CD4-positive, alpha-beta T cell treated with Interleukin-21 for 1 hour (primary cell): ENCODE measurements at regions not wholly inside any gene's neighbourhood (a gene's known extent, or its start where the extent isn't known, plus 50 kb on each side); places are given as distances from the start of the nearest gene placed in this dataset.
A peak's percentile ranks its signal among the peaks of the same experiment; 100 is the strongest.

Source experiments
- DNase-seq: peaks from one replicate; pipeline ENCODE4 v3.0.0-alpha.2; 2020

GRCh38 chr13:106744516-106744915 lies 176.6 kb upstream of the ARGLU1 start:
- no peak for DNase-seq

GRCh38 chr13:106738186-106738678 lies 170.3 kb upstream of the ARGLU1 start:
- DNase-seq, result no peak

- no peak for DNase-seq
These were observed 169.0 kb upstream of the ARGLU1 start for GRCh38 chr13:106736941-106737340.

GRCh38 chr13:106734198-106734597 lies 166.3 kb upstream of the ARGLU1 start:
- no peak for DNase-seq

GRCh38 chr13:106723036-106723435 lies 155.1 kb upstream of the ARGLU1 start:
- no peak for DNase-seq

GRCh38 chr13:106722620-106723019 lies 154.7 kb upstream of the ARGLU1 start:
- DNase-seq, result no peak

- DNase-seq, result no peak
These were observed 153.7 kb upstream of the ARGLU1 start for GRCh38 chr13:106721599-106721998.

GRCh38 chr13:106714271-106714982 lies 146.5 kb upstream of the ARGLU1 start:
- no peak for DNase-seq

GRCh38 chr13:106712381-106712780 lies 144.4 kb upstream of the ARGLU1 start:
- DNase-seq, result no peak

DNA sequence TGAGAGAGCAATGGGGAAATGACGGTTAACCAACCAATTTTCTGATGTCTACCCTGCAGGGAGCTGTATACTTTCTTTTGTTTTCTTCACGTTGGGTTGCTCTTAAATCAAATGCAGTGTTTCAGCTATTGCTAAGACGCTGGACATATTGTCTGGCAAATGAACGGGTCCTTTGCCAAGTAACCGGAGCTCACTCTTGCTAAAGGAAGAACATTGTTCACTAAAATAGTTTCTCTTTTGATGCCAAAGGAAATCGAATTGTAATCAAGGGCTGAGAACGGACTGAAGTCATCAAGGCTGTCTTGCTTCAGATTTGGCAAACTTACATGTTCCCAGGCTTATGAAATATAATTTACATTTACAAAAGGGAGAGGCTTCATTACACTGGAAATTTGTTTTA lies 142.3 kb upstream of the ARGLU1 start:
- DNase-seq, result no peak

DNA sequence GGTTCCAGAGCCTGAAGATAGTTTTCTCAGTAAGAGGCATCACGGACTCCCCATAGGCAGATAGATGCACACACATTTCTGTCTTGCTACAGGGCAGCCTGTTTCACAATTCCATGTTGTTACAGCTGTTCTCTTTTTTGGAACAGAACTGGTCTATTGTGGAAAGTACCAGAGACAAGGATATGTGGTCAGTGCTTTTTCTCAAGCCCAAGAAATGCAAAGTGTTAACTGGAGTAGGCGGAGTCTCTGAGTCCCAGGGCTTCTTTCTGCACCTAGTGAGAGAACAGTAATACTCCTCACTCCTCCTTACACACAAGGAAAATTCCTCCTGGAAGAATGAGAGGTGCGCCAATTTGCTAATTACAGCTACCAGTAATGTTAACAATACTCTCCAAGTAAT lies 141.6 kb upstream of the ARGLU1 start:
- no peak for DNase-seq

DNA sequence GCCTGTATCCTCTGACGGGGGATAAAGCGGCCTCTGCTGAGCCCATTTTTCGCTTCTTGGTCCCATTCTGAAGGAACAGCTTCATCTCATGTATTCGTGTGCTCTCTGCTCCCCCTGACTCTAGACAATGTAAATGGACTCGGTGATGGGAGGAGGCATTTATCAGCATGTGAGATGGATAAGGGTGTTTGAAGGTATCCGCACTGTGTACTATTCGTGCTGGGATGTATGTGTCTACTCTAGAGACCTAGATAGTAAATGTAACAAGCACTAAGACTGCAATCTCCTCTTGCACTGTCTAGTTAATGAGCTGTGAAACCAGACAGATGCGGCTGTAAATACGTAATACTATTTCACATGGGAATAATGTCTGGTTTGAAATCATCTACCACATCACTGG lies 134.6 kb upstream of the ARGLU1 start:
- no peak for DNase-seq

- DNase-seq, result no peak
These were observed 133.9 kb upstream of the ARGLU1 start for GRCh38 chr13:106701771-106702341.

DNA sequence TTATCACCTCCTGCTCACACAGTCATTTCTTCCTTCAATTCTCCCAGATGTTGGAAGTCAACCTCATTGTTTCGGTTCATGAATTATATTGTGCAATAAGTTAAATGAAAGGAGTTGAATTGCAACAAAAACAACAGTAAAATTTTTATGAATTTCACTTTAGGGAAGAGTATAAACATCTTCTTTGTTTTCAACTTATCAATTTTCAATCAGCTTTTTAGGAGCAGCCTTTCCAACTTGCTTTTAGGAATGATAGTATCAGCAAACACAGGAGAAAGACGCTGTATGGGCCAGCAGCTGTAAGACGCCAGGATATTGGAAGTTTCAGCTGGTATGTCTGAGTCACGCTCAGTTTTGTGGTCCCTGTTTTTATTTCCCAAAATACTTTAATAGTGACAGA lies 132.5 kb upstream of the ARGLU1 start:
- DNase-seq, result no peak

DNA sequence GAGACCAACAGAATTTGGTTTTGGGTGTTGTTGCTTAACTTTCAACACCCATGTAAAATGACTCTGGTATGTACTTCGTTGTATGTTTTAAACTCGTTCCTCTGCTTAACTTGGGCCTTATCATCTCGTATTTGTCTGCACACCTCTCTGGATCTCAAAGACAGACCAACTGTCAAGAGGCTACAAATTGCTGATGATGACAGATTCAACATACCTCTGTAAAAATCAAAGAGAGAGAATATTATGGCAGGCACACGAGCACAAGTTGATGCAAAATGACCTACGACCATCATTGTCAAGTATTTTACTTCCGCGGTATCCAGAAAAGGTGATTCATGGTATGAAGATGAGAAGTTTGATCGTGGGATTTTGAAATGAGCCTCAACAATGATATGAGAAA lies 132.1 kb upstream of the ARGLU1 start:
- no peak for DNase-seq

GRCh38 chr13:106699311-106699710 lies 131.4 kb upstream of the ARGLU1 start:
- DNase-seq, result no peak

DNA sequence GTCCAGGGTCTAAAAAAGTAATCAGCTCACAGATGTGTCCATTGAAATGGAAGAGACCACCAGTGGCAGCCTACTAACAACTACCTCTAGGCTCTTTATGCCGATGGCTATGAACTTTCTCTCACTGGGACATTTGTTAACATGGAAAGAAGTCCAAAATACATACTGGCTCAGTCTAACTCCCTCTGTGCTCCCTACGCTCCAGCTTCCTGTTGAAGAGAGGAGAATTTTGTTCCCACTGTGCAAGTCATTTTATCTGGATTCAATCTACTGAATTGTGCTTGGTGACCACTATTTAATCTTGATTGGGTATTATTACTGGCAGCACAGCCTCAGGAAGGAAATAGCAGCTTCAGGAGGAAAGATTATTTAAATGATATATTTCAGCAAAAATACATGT lies 128.8 kb upstream of the ARGLU1 start:
- no peak for DNase-seq

DNA sequence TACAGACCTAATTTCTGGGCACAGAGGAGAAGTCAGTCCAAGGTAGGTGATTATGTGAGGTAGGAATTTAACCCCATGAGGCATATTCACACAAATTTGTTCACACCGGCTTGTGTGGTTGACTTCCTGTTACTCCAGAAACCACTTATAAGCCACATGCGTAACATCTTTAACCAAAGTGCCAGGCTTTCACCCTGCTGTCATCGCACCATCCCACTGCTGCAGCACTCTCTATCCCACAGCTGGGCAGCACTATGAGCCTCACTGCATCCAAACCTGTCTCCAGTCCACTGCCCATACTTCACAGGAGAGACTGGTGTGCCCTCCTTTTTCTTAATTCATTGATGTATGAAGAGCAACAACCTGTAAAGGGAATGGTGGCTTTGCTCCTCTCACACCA lies 128.2 kb upstream of the ARGLU1 start:
- peak; percentile 11 for DNase-seq

DNA sequence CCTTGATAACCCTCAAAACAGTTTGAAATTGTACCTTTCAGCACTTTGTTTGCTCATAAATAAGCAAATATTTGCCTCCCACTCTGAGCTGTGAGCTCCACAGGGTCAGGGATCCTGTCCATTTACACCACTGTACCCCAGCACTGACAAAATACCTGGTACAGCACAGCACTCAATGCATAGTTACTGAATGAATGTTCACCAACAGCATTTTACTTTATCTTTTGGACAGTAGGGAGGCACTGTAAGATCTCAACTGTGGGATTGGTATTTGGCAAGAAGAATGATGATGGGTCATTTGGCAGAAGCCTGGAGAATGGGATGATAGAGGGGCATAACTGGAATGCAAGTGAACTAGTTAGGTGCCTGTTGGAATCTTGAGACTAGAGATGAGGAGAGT lies 127.2 kb upstream of the ARGLU1 start:
- no peak for DNase-seq

DNA sequence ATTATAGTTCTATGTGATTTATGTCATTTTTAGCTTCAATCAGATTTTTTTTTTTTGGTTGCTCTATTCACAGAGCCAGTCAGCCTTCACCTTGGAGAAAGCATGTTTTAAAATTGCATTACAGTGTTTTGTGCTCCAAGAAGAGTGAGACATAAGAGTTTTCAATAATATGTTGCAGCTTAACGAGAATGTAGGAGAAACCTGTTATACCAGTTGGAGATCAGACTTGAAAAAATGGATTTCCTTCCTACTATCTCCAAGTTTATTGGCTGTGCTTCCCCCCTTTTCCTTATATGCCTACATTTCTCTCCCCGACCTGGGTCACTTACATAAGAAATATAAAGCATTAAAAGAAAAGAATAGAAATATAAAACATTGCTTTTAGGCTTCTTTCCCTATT lies 123.9 kb upstream of the ARGLU1 start:
- no peak for DNase-seq

- no peak for DNase-seq
These were observed 123.4 kb upstream of the ARGLU1 start for GRCh38 chr13:106691341-106691740.

GRCh38 chr13:106690779-106691178 lies 122.8 kb upstream of the ARGLU1 start:
- DNase-seq, result no peak

GRCh38 chr13:106689906-106690305 lies 122.0 kb upstream of the ARGLU1 start:
- DNase-seq, result no peak

GRCh38 chr13:106688940-106689339 lies 121.0 kb upstream of the ARGLU1 start:
- no peak for DNase-seq

- no peak for DNase-seq
These were observed 118.2 kb upstream of the ARGLU1 start for GRCh38 chr13:106686163-106686562.
